Endothelial cell of umbilical vein (primary cell): ENCODE measurements at regions not wholly inside any gene's neighbourhood (a gene's known extent, or its start where the extent isn't known, plus 50 kb on each side); places are given as distances from the start of the nearest gene placed in this dataset.

Experiments
- BruUV-seq: library from RNA; stranded (reverse); fragments of 400-500 nt; replicated peaks from 2 replicates; lab custom pipeline; 2021; lab: Mats Ljungman, UMichigan
- CTCF ChIA-PET: fragments of 300-600, 350-600 bp; sonication (Branson Sonifier 250); formaldehyde crosslinking; loops from one replicate; lab custom pipeline; 2021; ENCODE audit warnings: antibody characterized with exemption, inconsistent platforms; lab: Charles Lee
- POLR2A ChIA-PET: fragments of 300-600, 350-600 bp; sonication (Branson Sonifier 250); formaldehyde crosslinking; loops from one replicate; lab custom pipeline; 2021; ENCODE audit warnings: antibody characterized with exemption, inconsistent platforms; lab: Charles Lee
- DNase-seq: peaks from one replicate; pipeline ENCODE4 v3.0.0-alpha.2; 2011; ENCODE audit warnings: low read depth, low spot score
- FAIRE-seq: peaks from 2 replicates; lab custom pipeline; 2011; peaks lifted over from hg19 to GRCh38; lab: Jason Lieb, UNC
- H2AFZ ChIP-seq: 2 replicates; pipeline ENCODE4 v1.6.0; 2012; ENCODE audit warnings: low read depth, low read length, control low read depth, inconsistent platforms
- H3K27ac ChIP-seq: 2 replicates; pipeline ENCODE4 v1.5.1; 2011; ENCODE audit warnings: low read depth, mild to moderate bottlenecking, control low read depth, low read length, moderate library complexity; ENCODE audit not compliant: insufficient read depth
- H3K27me3 ChIP-seq, 2 experiments: 2 replicates each; pipeline versions ENCODE4 v1.6.0 to v1.6.1; 2011; ENCODE audit warnings: low read length in 2 of 2, mixed read lengths in 1 of 2; ENCODE audit not compliant: control insufficient read depth in 2 of 2, insufficient read depth in 2 of 2
- H3K36me3 ChIP-seq, 2 experiments: 2 replicates in 1 of 2; 3 replicates in 1 of 2; pipeline ENCODE4 v1.5.1; 2011; ENCODE audit warnings: low read length in 2 of 2, mild to moderate bottlenecking in 1 of 2, moderate library complexity in 1 of 2; ENCODE audit not compliant: control insufficient read depth in 2 of 2, insufficient read depth in 2 of 2; ENCODE audit errors: extremely low read depth in 1 of 2
- H3K4me1 ChIP-seq: 3 replicates; pipeline ENCODE4 v1.5.1; 2011; ENCODE audit warnings: mild to moderate bottlenecking, low read length; ENCODE audit not compliant: control insufficient read depth, insufficient read depth; ENCODE audit errors: extremely low read depth
- H3K4me2 ChIP-seq: 2 replicates; pipeline ENCODE4 v1.6.1; 2011; ENCODE audit warnings: low read length, control low read depth, mixed read lengths; ENCODE audit not compliant: insufficient read depth
- H3K4me3 ChIP-seq, 3 experiments: fragments of 200-600 bp in 1 of 3; sonication (generic), shearing (Covaris generic) in 1 of 3; replicated peaks in 1 of 3; 2 replicates each; pipeline ENCODE4 v1.5.1; 2011 to 2016; ENCODE audit warnings: control low read depth in 3 of 3, low read length in 3 of 3, mild to moderate bottlenecking in 2 of 3, inconsistent platforms in 1 of 3, low read depth in 1 of 3, moderate library complexity in 1 of 3; ENCODE audit not compliant: insufficient read depth in 1 of 3
- H3K79me2 ChIP-seq: 2 replicates; pipeline ENCODE4 v1.6.0; 2012; ENCODE audit warnings: low read length, inconsistent platforms; ENCODE audit not compliant: control insufficient read depth, insufficient read depth
- H3K9ac ChIP-seq: replicated peaks from 2 replicates; pipeline ENCODE3; 2011; ENCODE audit warnings: low read length, control low read depth; ENCODE audit not compliant: insufficient read depth; ENCODE audit errors: extremely low read depth
- H3K9me1 ChIP-seq: replicated peaks from 3 replicates; pipeline ENCODE4 v1.6.0; 2011; ENCODE audit warnings: mild to moderate bottlenecking, low read length; ENCODE audit not compliant: control insufficient read depth, insufficient read depth; ENCODE audit errors: extremely low read depth
- H3K9me3 ChIP-seq: replicated peaks from 2 replicates; pipeline ENCODE4 v1.5.1; 2012; ENCODE audit warnings: low read length, inconsistent platforms; ENCODE audit not compliant: control insufficient read depth, insufficient read depth
- H4K20me1 ChIP-seq: replicated peaks from 2 replicates; pipeline ENCODE3; 2011; ENCODE audit warnings: mild to moderate bottlenecking, low read length; ENCODE audit not compliant: control insufficient read depth, insufficient read depth; ENCODE audit errors: extremely low read depth
- CTCF ChIP-seq, 2 donors: IDR thresholded peaks; 1 replicate in 1 of 2; 2 replicates in 1 of 2; pipeline ENCODE4 v1.5.1; 2011; ENCODE audit warnings: low read length in 2 of 2, mild to moderate bottlenecking in 2 of 2, moderate library complexity in 2 of 2, control low read depth in 1 of 2, inconsistent platforms in 1 of 2, low read depth in 1 of 2; ENCODE audit not compliant: insufficient read depth in 1 of 2; ENCODE audit errors: extremely low read depth in 1 of 2
- EZH2 ChIP-seq: IDR thresholded peaks from 2 replicates; pipeline ENCODE4 v1.6.1; 2012; ENCODE audit warnings: borderline replicate concordance, low read depth, mild to moderate bottlenecking, moderate library complexity, low read length, inconsistent platforms; ENCODE audit not compliant: severe bottlenecking
- FOS ChIP-seq: IDR thresholded peaks from 2 replicates; pipeline ENCODE4 v1.6.1; 2011; ENCODE audit warnings: mild to moderate bottlenecking, low read length, moderate library complexity, borderline replicate concordance; ENCODE audit not compliant: insufficient read depth
- GATA2 ChIP-seq: IDR thresholded peaks from 2 replicates; pipeline ENCODE4 v1.7.0; 2011; ENCODE audit warnings: low read depth, mild to moderate bottlenecking, moderate library complexity, mixed read lengths, low read length; ENCODE audit not compliant: insufficient read length, insufficient read depth
- JUN ChIP-seq: IDR thresholded peaks from 2 replicates; pipeline ENCODE4 v1.6.1; 2011; ENCODE audit warnings: borderline replicate concordance, low read depth; ENCODE audit not compliant: insufficient read length, insufficient read depth
- MYC ChIP-seq: IDR thresholded peaks from one replicate; pipeline ENCODE4 v1.6.1; 2011; ENCODE audit warnings: mild to moderate bottlenecking, low read depth, low read length
- POLR2A ChIP-seq: IDR thresholded peaks from 2 replicates; pipeline ENCODE4 v1.6.1; 2012; ENCODE audit warnings: low read depth, mild to moderate bottlenecking, control low read depth, low read length
- POLR2AphosphoS5 ChIP-seq: IDR thresholded peaks from 2 replicates; pipeline ENCODE4 v1.6.1; 2012; ENCODE audit warnings: low read depth, mild to moderate bottlenecking, control low read depth, low read length, moderate library complexity; ENCODE audit not compliant: insufficient read depth
- dilution Hi-C: fragments of 300-500 bp; cut with MboI; formaldehyde crosslinking; loops from one replicate; pipeline ENCODE4 v1.15.0; 2019; ENCODE audit warnings: low sequenced_read_pairs; ENCODE audit not compliant: extremely low pct_ligation_motif_present
- intact Hi-C: fragments of 100-400 bp; cut with micrococcal nuclease; formaldehyde crosslinking; loops from one replicate; pipeline ENCODE4 v1.10.0; 2022
- TF ChIP-seq, protein P1 (sequence below): IDR thresholded peaks from 2 replicates; pipeline ENCODE4 v1.6.1; 2011; ENCODE audit not compliant: insufficient read depth, insufficient read length

DNA sequence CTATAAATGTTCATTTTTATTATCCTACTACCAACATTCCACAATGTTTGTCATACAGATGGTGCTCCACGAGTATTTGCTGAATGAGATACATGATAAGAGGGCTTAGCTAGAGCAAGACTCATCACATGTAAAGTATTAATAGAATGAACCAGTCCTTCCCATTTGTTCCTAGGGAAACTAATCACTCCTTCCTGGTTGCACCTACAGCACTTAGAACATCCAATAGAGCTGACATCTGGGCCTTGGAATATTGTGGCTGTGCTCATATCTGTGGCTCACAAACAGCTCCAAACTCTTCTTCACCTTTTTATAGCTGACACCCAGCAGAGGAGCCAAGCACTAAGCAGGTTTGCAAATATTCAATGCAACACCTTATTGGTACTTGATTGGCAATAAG lies 91.9 kb upstream of the C1GALT1 start:
- dilution Hi-C loops, result no loop called here
- CTCF ChIA-PET, result interaction anchor here (1.0 kb wide), 1 partner anchor 9 kb away, joined by 3 read pairs; no protein-coding TSS in a partner anchor
- Histone ChIP-seq H3K36me3 (no peaks in the 10 kb centered on the region), H3K4me2 (no peak overlapping the region), H4K20me1 (no peaks in the 10 kb centered on the region), H3K27ac (no peak overlapping the region), H3K4me3 (no peak overlapping the region), H3K27me3 (no peaks in the 10 kb centered on the region), H3K9ac (no peak overlapping the region), H3K9me1 (no peaks in the 10 kb centered on the region), H3K79me2 (no peaks in the 10 kb centered on the region), H3K9me3 (no peaks in the 10 kb centered on the region), H3K4me1 (no peaks in the 10 kb centered on the region), H2AFZ (no peak overlapping the region)
- intact Hi-C loops, result no loop called here
- DNase-seq (no peak), FAIRE-seq (no peak)
- POLR2A ChIA-PET, result no interaction called here
- TF ChIP-seq EZH2, result no peak
- TF ChIP-seq POLR2A, result no peak
- no peak for TF ChIP-seq POLR2AphosphoS5
- TF ChIP-seq JUN, result no peak
- TF ChIP-seq FOS, result no peak
- TF ChIP-seq, protein P1, sequence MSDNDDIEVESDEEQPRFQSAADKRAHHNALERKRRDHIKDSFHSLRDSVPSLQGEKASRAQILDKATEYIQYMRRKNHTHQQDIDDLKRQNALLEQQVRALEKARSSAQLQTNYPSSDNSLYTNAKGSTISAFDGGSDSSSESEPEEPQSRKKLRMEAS, result no peak
- TF ChIP-seq GATA2, result no peak
- no peak for TF ChIP-seq MYC
- TF ChIP-seq CTCF (IDR thresholded peaks at IDR 0.05; ENCODE audit: extremely low read depth in 1 of 2, insufficient read depth in 1 of 2, low read depth in 1 of 2, low read length in 2 of 2), result no peak
- no TSS peak for BruUV-seq
